Lung (tissue), 11 donors: ENCODE measurements at regions not wholly inside any gene's neighbourhood (a gene's known extent, or its start where the extent isn't known, plus 50 kb on each side); places are given as distances from the start of the nearest gene placed in this dataset.
"Not testable (repeated sequence)": the region's sequence is repeated elsewhere in the genome, so short reads cannot be mapped to it uniquely, and the experiment has no call there.

Experiments used
- ATAC-seq: fragments of 200-7000 bp; cut with Tn5 transposase; one replicate; pipeline ENCODE4 v1.9.1; 2020; ENCODE audit warnings: moderate number of reproducible peaks; ENCODE audit not compliant: insufficient read depth, low FRiP score
- DNase-seq, 3 donors: peaks; one replicate each; pipeline ENCODE4 v3.0.0-alpha.2; 2013 to 2017
- H3K27ac ChIP-seq, 2 donors: one replicate each; pipeline ENCODE4 v1.5.1; 2013; ENCODE audit warnings: mild to moderate bottlenecking in 2 of 2, moderate library complexity in 2 of 2, control low read depth in 1 of 2, inconsistent platforms in 1 of 2, low read depth in 1 of 2, low read length in 1 of 2
- H3K27me3 ChIP-seq, 3 donors: one replicate each; pipeline ENCODE4 v1.5.1; 2013; ENCODE audit warnings: low read length in 2 of 3; ENCODE audit not compliant: control insufficient read depth in 3 of 3, insufficient read depth in 3 of 3
- H3K36me3 ChIP-seq, 4 donors: one replicate each; pipeline ENCODE4 v1.5.1; 2013; ENCODE audit warnings: low read length in 4 of 4, mild to moderate bottlenecking in 1 of 4, moderate library complexity in 1 of 4; ENCODE audit not compliant: control insufficient read depth in 4 of 4, insufficient read depth in 4 of 4
- H3K4me1 ChIP-seq, 5 donors: one replicate each; pipeline ENCODE4 v1.5.1; 2013; ENCODE audit warnings: low read length in 5 of 5, mild to moderate bottlenecking in 2 of 5, moderate library complexity in 1 of 5; ENCODE audit not compliant: control insufficient read depth in 5 of 5, insufficient read depth in 5 of 5
- H3K4me3 ChIP-seq: one replicate; pipeline ENCODE4 v1.5.1; 2013; ENCODE audit warnings: mild to moderate bottlenecking, control low read depth, moderate library complexity
- H3K9ac ChIP-seq, 2 donors: one replicate each; pipeline ENCODE4 v1.5.1; 2013; ENCODE audit warnings: low read length in 2 of 2, control low read depth in 1 of 2; ENCODE audit not compliant: insufficient read depth in 1 of 2
- H3K9me3 ChIP-seq, 4 donors: one replicate each; pipeline ENCODE4 v1.5.1; 2013; ENCODE audit warnings: low read length in 3 of 4, mild to moderate bottlenecking in 1 of 4, moderate library complexity in 1 of 4; ENCODE audit not compliant: control insufficient read depth in 4 of 4, insufficient read depth in 3 of 4
- WGBS, 2 donors: extraction: QIAGEN DNeasy Blood & Tissue Kit; methylation state at CpG; one replicate each; pipeline ENCODE4 v1.1.7; 2013; 5-methylcytosine and 5-hydroxymethylcytosine counted together
- TF ChIP-seq, protein P1 (sequence below): IDR thresholded peaks from 2 replicates; pipeline ENCODE4 v1.5.1; 2012; ENCODE audit warnings: mild to moderate bottlenecking; ENCODE audit errors: control extremely low read depth, extremely low read depth
- donor health status: control.
- donor health status: control.
- donor health status: Bipolar disorder and iron deficiency.
- donor health status: healthy.
- donor health status: DM: yes; HTN: yes; CAD: no.

DNA sequence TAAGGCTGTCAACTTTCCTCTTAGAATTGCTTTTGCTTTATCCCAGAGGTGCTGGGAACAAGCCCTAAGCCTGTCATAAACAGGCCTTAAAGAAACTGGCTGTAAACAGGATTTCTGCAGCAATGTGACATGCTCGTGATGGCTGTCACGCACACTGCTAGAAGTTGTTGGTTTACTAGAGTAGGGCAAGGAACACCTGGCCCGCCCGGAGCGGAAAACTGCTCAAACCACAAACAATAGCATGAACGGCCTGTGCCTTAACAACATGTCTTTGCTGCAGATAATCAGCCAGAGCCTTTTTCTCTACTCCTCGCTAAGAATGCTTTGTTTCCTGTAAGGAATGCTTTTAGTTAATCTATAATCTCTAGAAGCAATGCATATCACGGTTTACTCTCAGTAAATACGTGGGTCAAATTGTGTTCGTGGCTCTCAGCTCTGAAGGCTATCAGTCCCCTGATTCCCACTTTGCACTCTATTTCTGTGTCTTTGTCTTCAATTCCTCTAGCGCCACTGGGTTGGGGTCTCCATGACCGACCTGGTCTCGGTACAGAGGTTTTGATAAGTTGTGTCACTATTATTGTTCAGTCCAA is 318.3 kb downstream of the GLUD2 start:
- DNase-seq = no peak
- no peak overlapping the region for H3K27ac ChIP-seq
- 65% methylated on average over 13 of the region's 13 CpGs for WGBS, 2 donors
- H3K9me3 ChIP-seq = peaks cover 0 to 2% (median 0%) of the 10 kb centered on the region in 4 donors
- ATAC-seq = no peak
- H3K9ac ChIP-seq = no peak overlapping the region
- H3K4me3 ChIP-seq = no peak overlapping the region
- no peaks in the 10 kb centered on the region for H3K27me3 ChIP-seq
- TF ChIP-seq, protein P1, sequence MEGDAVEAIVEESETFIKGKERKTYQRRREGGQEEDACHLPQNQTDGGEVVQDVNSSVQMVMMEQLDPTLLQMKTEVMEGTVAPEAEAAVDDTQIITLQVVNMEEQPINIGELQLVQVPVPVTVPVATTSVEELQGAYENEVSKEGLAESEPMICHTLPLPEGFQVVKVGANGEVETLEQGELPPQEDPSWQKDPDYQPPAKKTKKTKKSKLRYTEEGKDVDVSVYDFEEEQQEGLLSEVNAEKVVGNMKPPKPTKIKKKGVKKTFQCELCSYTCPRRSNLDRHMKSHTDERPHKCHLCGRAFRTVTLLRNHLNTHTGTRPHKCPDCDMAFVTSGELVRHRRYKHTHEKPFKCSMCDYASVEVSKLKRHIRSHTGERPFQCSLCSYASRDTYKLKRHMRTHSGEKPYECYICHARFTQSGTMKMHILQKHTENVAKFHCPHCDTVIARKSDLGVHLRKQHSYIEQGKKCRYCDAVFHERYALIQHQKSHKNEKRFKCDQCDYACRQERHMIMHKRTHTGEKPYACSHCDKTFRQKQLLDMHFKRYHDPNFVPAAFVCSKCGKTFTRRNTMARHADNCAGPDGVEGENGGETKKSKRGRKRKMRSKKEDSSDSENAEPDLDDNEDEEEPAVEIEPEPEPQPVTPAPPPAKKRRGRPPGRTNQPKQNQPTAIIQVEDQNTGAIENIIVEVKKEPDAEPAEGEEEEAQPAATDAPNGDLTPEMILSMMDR = no peak
- no peaks in the 10 kb centered on the region for H3K4me1 ChIP-seq
- H3K36me3 ChIP-seq = no peaks in the 10 kb centered on the region

- Histone ChIP-seq H3K9me3 (peaks cover 0 to 3% (median 0%) of the 10 kb centered on the region in 4 donors), H3K36me3 (no peaks in the 10 kb centered on the region), H3K4me1 (no peaks in the 10 kb centered on the region), H3K4me3 (no peak overlapping the region), H3K27ac (no peak overlapping the region), H3K27me3 (no peaks in the 10 kb centered on the region), H3K9ac (no peak overlapping the region)
- DNase-seq (no peak), ATAC-seq (no peak)
- TF ChIP-seq, protein P1 = no peak
- 54 to 62% methylated on average over 3 of the region's 3 CpGs for WGBS, 2 donors
These were observed 327.1 kb downstream of the GLUD2 start for GRCh38 chrX:121374471-121374870.

DNA sequence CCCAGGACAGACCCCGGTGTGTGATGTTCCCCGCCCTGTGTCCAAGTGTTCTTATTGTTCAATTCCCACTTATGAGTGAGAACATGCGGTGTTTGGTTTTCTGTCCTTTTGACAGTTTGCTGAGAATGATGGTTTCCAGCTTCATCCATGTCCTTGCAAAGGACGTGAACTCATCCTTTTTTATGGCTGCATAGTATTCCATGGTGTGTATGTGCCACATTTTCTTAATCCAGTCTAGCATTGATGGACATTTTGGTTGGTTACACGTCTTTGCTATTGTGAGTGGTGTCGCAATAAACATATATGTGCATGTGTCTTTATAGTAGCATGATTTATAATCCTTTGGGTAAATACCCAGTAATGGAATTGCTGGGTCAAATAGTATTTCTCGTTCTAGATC is 334.5 kb downstream of the GLUD2 start:
- not testable (repeated sequence) for H3K9me3 ChIP-seq, H3K4me1 ChIP-seq, H3K27me3 ChIP-seq, H3K4me3 ChIP-seq, H3K36me3 ChIP-seq, H3K27ac ChIP-seq, H3K9ac ChIP-seq, ATAC-seq, DNase-seq
- WGBS, 2 donors = 73 to 77% methylated on average over 7 of the region's 7 CpGs

GRCh38 chrX:121389976-121390714 is 342.7 kb downstream of the GLUD2 start:
- no peak for DNase-seq
- Histone ChIP-seq H3K27ac (no peak overlapping the region), H3K36me3 (no peaks in the 10 kb centered on the region), H3K4me3 (no peak overlapping the region), H3K4me1 (no peaks in the 10 kb centered on the region), H3K9ac (no peak overlapping the region), H3K9me3 (peaks cover 0 to 3% (median 0%) of the 10 kb centered on the region in 4 donors), H3K27me3 (no peaks in the 10 kb centered on the region)
- 40 to 59% methylated on average over 4 of the region's 4 CpGs for WGBS, 2 donors
- TF ChIP-seq, protein P1 = no peak
- ATAC-seq = no peak
